ENCODE measurements at regions not wholly inside any gene's neighbourhood (a gene's known extent, or its start where the extent isn't known, plus 50 kb on each side); places are given as distances from the start of the nearest gene placed in this dataset.

DNA sequence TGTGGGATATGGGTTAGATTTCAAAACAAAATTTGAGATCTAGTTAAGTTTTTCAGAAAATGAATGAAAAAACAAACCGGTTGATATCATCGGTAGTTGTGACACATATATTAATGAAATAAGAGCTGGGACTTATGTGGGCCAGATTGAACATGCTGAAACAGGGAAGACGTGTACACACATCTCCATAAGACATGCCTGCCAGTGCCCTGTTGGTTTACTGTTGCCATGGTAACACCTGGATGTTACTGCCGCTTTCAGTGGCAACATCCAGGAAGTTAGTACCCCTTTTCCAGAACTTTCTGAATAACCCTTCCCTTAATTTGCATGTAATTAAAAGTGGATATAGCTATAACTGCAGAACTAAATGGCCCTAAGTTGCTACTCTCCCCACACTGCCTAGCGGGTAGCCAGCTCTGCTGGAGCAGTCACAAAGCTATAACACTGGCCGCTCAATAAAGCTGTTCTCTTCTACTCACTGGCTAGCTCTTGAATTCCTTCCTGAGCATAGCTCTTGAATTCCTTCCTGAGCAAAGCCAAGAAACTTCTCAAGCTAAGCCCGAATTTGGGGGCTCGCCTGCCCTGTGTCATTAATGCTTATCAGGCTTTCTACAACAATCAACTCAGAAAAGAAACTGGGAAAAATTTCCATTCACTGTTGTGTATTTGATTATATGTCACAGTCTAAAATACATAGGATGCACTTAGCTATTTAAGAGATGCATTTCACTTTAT, 776.3 kb upstream of the CDH7 start:
- DNase-seq (no peak), ATAC-seq (ENCODE audit: insufficient read depth, low read depth) (no peak)
- TF ChIP-seq, protein P1, sequence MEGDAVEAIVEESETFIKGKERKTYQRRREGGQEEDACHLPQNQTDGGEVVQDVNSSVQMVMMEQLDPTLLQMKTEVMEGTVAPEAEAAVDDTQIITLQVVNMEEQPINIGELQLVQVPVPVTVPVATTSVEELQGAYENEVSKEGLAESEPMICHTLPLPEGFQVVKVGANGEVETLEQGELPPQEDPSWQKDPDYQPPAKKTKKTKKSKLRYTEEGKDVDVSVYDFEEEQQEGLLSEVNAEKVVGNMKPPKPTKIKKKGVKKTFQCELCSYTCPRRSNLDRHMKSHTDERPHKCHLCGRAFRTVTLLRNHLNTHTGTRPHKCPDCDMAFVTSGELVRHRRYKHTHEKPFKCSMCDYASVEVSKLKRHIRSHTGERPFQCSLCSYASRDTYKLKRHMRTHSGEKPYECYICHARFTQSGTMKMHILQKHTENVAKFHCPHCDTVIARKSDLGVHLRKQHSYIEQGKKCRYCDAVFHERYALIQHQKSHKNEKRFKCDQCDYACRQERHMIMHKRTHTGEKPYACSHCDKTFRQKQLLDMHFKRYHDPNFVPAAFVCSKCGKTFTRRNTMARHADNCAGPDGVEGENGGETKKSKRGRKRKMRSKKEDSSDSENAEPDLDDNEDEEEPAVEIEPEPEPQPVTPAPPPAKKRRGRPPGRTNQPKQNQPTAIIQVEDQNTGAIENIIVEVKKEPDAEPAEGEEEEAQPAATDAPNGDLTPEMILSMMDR (IDR thresholded peaks at IDR 0.05; ENCODE audit: borderline replicate concordance, extremely low read depth, low read length, poor library complexity, severe bottlenecking), result no peak
- TF ChIP-seq EZH2 (IDR thresholded peaks at IDR 0.05; ENCODE audit: borderline replicate concordance, low read depth, low read length, severe bottlenecking), result no peak
- no peak overlapping the region for H3K9ac ChIP-seq (ENCODE audit: low read depth, low read length)
- H3K27me3 ChIP-seq (ENCODE audit: insufficient read depth, low read length, poor library complexity), result no peaks in the 10 kb centered on the region
- H3K4me2 ChIP-seq (ENCODE audit: insufficient read depth, low read length), result no peak overlapping the region
- H4K20me1 ChIP-seq (ENCODE audit: insufficient read depth, low read length), result no peaks in the 10 kb centered on the region
- H3K4me3 ChIP-seq (ENCODE audit: low read depth in 1 of 2, low read length in 2 of 2), result no peak overlapping the region
- H3K4me1 ChIP-seq (ENCODE audit: insufficient read depth, low read length), result no peaks in the 10 kb centered on the region
- no peaks in the 10 kb centered on the region for H3K9me3 ChIP-seq (ENCODE audit: insufficient read depth, low read length, severe bottlenecking)
- H3K79me2 ChIP-seq (ENCODE audit: insufficient read depth, low read length), result no peaks in the 10 kb centered on the region
- no peak overlapping the region for H3K27ac ChIP-seq (ENCODE audit: low read length)
- H3K36me3 ChIP-seq (ENCODE audit: insufficient read depth, low read length), result no peaks in the 10 kb centered on the region
- H2AFZ ChIP-seq (ENCODE audit: low read depth, low read length), result no peak overlapping the region

DNA sequence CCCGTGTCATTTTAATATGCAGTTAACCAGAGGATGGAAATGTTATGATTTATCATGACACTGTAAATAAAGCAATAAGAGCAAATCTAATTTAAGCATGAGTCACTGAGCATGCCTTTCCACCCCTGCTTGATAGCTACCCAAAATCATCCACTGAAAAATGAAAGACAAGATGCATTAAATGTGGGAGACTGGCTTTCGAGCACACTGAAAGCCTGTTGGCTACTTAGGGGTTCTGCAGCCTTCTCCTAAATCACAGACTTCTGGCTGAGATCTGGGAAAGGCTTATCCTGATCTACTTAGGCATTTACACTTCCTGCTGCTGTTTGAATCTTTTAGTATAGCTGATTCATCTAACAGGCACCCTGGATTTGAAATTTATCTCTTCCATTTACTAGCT, 778.3 kb upstream of the CDH7 start:
- no peaks in the 10 kb centered on the region for H3K79me2 ChIP-seq (ENCODE audit: insufficient read depth, low read length)
- no peak for ATAC-seq (ENCODE audit: insufficient read depth, low read depth)
- no peak for DNase-seq

DNA sequence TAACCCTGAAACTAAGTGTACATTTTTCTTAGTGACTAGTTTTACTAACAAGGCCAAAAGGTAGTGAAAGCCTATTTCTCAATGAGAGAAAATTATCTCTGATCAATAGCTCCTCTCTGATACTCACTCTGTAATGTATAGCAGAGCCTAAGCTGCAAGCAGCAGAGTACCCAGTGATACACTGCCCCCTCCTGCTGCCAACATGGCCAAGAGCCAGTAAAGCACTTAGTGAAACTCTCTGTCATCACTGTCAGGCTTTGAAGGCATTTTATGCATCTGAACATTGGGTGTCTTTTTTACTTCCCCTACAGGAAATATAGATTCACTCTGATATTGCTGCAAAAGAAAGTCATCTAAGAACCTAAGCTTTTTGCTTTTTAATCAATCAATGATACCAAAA, 784.1 kb upstream of the CDH7 start:
- Histone ChIP-seq H3K4me1 (ENCODE audit: insufficient read depth, low read length) (no peaks in the 10 kb centered on the region), H3K79me2 (ENCODE audit: insufficient read depth, low read length) (no peaks in the 10 kb centered on the region), H3K27ac (ENCODE audit: low read length) (no peak overlapping the region), H4K20me1 (ENCODE audit: insufficient read depth, low read length) (no peaks in the 10 kb centered on the region), H3K9me3 (ENCODE audit: insufficient read depth, low read length, severe bottlenecking) (no peaks in the 10 kb centered on the region), H3K9ac (ENCODE audit: low read depth, low read length) (no peak overlapping the region), H3K27me3 (ENCODE audit: insufficient read depth, low read length, poor library complexity) (no peaks in the 10 kb centered on the region), H3K4me2 (ENCODE audit: insufficient read depth, low read length) (no peak overlapping the region), H3K4me3 (ENCODE audit: low read depth in 1 of 2, low read length in 2 of 2) (no peak overlapping the region), H3K36me3 (ENCODE audit: insufficient read depth, low read length) (no peaks in the 10 kb centered on the region), H2AFZ (ENCODE audit: low read depth, low read length) (no peak overlapping the region)
- ATAC-seq (ENCODE audit: insufficient read depth, low read depth) (no peak), DNase-seq (no peak)
- TF ChIP-seq, protein P1 (IDR thresholded peaks at IDR 0.05; ENCODE audit: borderline replicate concordance, extremely low read depth, low read length, poor library complexity, severe bottlenecking), result no peak
- no peak for TF ChIP-seq EZH2 (IDR thresholded peaks at IDR 0.05; ENCODE audit: borderline replicate concordance, low read depth, low read length, severe bottlenecking)

More for the DNA sequence above, 778.3 kb upstream of the CDH7 start:
- Histone ChIP-seq H3K9me3 (ENCODE audit: insufficient read depth, low read length, severe bottlenecking) (no peaks in the 10 kb centered on the region), H4K20me1 (ENCODE audit: insufficient read depth, low read length) (no peaks in the 10 kb centered on the region), H3K4me1 (ENCODE audit: insufficient read depth, low read length) (no peaks in the 10 kb centered on the region), H3K36me3 (ENCODE audit: insufficient read depth, low read length) (no peaks in the 10 kb centered on the region), H3K4me3 (ENCODE audit: low read depth in 1 of 2, low read length in 2 of 2) (no peak overlapping the region), H3K27ac (ENCODE audit: low read length) (no peak overlapping the region), H3K27me3 (ENCODE audit: insufficient read depth, low read length, poor library complexity) (no peaks in the 10 kb centered on the region), H3K4me2 (ENCODE audit: insufficient read depth, low read length) (no peak overlapping the region), H3K9ac (ENCODE audit: low read depth, low read length) (no peak overlapping the region), H2AFZ (ENCODE audit: low read depth, low read length) (no peak overlapping the region)
- TF ChIP-seq, protein P1 (IDR thresholded peaks at IDR 0.05; ENCODE audit: borderline replicate concordance, extremely low read depth, low read length, poor library complexity, severe bottlenecking), result no peak
- TF ChIP-seq EZH2 (IDR thresholded peaks at IDR 0.05; ENCODE audit: borderline replicate concordance, low read depth, low read length, severe bottlenecking), result no peak

Data from DND-41 (cell line).